HCT116 (cell line): ENCODE measurements at regions not wholly inside any gene's neighbourhood (a gene's known extent, or its start where the extent isn't known, plus 50 kb on each side); places are given as distances from the start of the nearest gene placed in this dataset.

Source experiments
- ATAC-seq: fragments of 200-7000 bp; cut with Tn5 transposase; 2 replicates; pipeline ENCODE4 v1.9.1; 2020; ENCODE audit warnings: mild to moderate bottlenecking, moderate library complexity
- BruUV-seq: library from RNA; stranded (reverse); fragments of 400-500 nt; replicated peaks from 2 replicates; lab custom pipeline; 2021; lab: Mats Ljungman, UMichigan
- CTCF ChIA-PET: fragments of 300-600 bp; sonication (Branson Sonifier 250); formaldehyde crosslinking; loops from one replicate; lab custom pipeline; 2021; ENCODE audit warnings: antibody characterized with exemption; lab: Charles Lee
- POLR2A ChIA-PET: fragments of 300-600, 350-600 bp; sonication (Branson Sonifier 250); formaldehyde crosslinking; loops from one replicate; lab custom pipeline; 2021; ENCODE audit warnings: antibody characterized with exemption; lab: Charles Lee
- RAD21 ChIA-PET, 2 experiments: fragments of 300-600 bp; sonication (Branson Sonifier 250); formaldehyde crosslinking; loops; one replicate each; lab custom pipeline; 2023; ENCODE audit warnings: low total read pairs in 2 of 2; ENCODE audit not compliant: uncharacterized antibody in 2 of 2, unreplicated experiment in 2 of 2, low non-redundant PET in 1 of 2; lab: Charles Lee
- DNase-seq: peaks from one replicate; pipeline ENCODE4 v3.0.0-alpha.2; 2010; ENCODE audit warnings: low read depth, low spot score
- H2AFZ ChIP-seq: fragments of 200-600 bp; shearing (Covaris generic), sonication (generic); 2 replicates; pipeline ENCODE4 v1.6.1; 2017; ENCODE audit warnings: low read depth, mixed run types, mixed read lengths, antibody characterized with exemption, low read length; ENCODE audit not compliant: poor library complexity, severe bottlenecking
- H3K27ac ChIP-seq: 2 replicates; pipeline ENCODE4 v1.5.1; 2012; ENCODE audit warnings: low read depth, low read length
- H3K27me3 ChIP-seq: fragments of 200-600 bp; sonication (generic); 2 replicates; pipeline ENCODE4 v1.6.1; 2016; ENCODE audit warnings: mixed run types, low read length, mixed read lengths; ENCODE audit not compliant: insufficient read depth
- H3K36me3 ChIP-seq, 2 experiments: fragments of 200-500 bp in 1 of 2; fragments of 200-600 bp in 1 of 2; sonication (Bioruptor generic) in 1 of 2; sonication (generic) in 1 of 2; 2 replicates each; pipeline versions ENCODE4 v1.5.1 to v1.6.1; 2014 to 2016; ENCODE audit warnings: low read length in 2 of 2, inconsistent platforms in 1 of 2, mixed read lengths in 1 of 2, mixed run types in 1 of 2; ENCODE audit not compliant: insufficient read depth in 2 of 2, control insufficient read depth in 1 of 2
- H3K4me1 ChIP-seq, 2 experiments: fragments of 200-600 bp in 1 of 2; sonication (generic) in 1 of 2; 2 replicates each; pipeline versions ENCODE4 v1.5.1 to v1.6.1; 2012 to 2017; ENCODE audit warnings: low read length in 2 of 2, inconsistent platforms in 1 of 2, mild to moderate bottlenecking in 1 of 2, mixed read lengths in 1 of 2, mixed run types in 1 of 2, moderate library complexity in 1 of 2; ENCODE audit not compliant: insufficient read depth in 2 of 2, control insufficient read depth in 1 of 2
- H3K4me2 ChIP-seq: fragments of 200-600 bp; sonication (generic); 2 replicates; pipeline ENCODE4 v1.6.1; 2017; ENCODE audit warnings: mixed run types, low read length, mixed read lengths
- H3K4me3 ChIP-seq, 2 experiments: fragments of 200-600 bp in 1 of 2; sonication (generic) in 1 of 2; replicated peaks in 1 of 2; 2 replicates each; pipeline ENCODE4 v1.5.1; 2011 to 2016; ENCODE audit warnings: low read length in 2 of 2, control low read depth in 1 of 2, low read depth in 1 of 2, mild to moderate bottlenecking in 1 of 2, mixed read lengths in 1 of 2, mixed run types in 1 of 2
- H3K79me2 ChIP-seq: fragments of 200-600 bp; sonication (generic); 2 replicates; pipeline ENCODE4 v1.6.1; 2017; ENCODE audit warnings: mild to moderate bottlenecking, mixed run types, low read length, moderate library complexity, mixed read lengths; ENCODE audit not compliant: insufficient read depth
- H3K9ac ChIP-seq: fragments of 200-600 bp; sonication (generic); 2 replicates; pipeline ENCODE4 v1.6.1; 2016; ENCODE audit warnings: low read length, mixed read lengths
- H3K9me2 ChIP-seq: fragments of 200-600 bp; sonication (generic), shearing (Covaris generic); 2 replicates; pipeline ENCODE4 v1.6.1; 2017; ENCODE audit warnings: mixed run types, mild to moderate bottlenecking, moderate library complexity; ENCODE audit not compliant: insufficient read depth
- H3K9me3 ChIP-seq, 2 experiments: fragments of 200-500 bp in 1 of 2; fragments of 200-600 bp in 1 of 2; sonication (Bioruptor generic) in 1 of 2; sonication (generic) in 1 of 2; 2 replicates each; pipeline ENCODE4 v1.6.1; 2014 to 2017; ENCODE audit warnings: low read length in 2 of 2, mixed read lengths in 2 of 2, inconsistent platforms in 1 of 2, low read depth in 1 of 2, mild to moderate bottlenecking in 1 of 2, mixed run types in 1 of 2, moderate library complexity in 1 of 2; ENCODE audit not compliant: control insufficient read depth in 1 of 2, insufficient read depth in 1 of 2
- H4K20me1 ChIP-seq: fragments of 200-600 bp; sonication (generic), shearing (Covaris generic); 2 replicates; pipeline ENCODE4 v1.6.1; 2017; ENCODE audit warnings: mixed run types, mild to moderate bottlenecking, moderate library complexity; ENCODE audit not compliant: insufficient read depth
- CBX3 ChIP-seq: IDR thresholded peaks from 2 replicates; pipeline ENCODE4 v1.6.1; 2012; ENCODE audit warnings: low read depth
- CEBPB ChIP-seq: IDR thresholded peaks from 2 replicates; pipeline ENCODE4 v1.6.1; 2012; ENCODE audit warnings: low read depth
- EGR1 ChIP-seq: IDR thresholded peaks from 2 replicates; pipeline ENCODE4 v1.6.1; 2012; ENCODE audit warnings: low read depth
- ELF1 ChIP-seq: IDR thresholded peaks from 2 replicates; pipeline ENCODE4 v1.6.1; 2012; ENCODE audit warnings: low read depth, borderline replicate concordance
- EZH2 ChIP-seq: fragments of 200-600 bp; sonication (generic); IDR thresholded peaks from 2 replicates; pipeline ENCODE4 v1.6.1; 2017; ENCODE audit warnings: antibody characterized with exemption, mixed run types
- FOSL1 ChIP-seq: IDR thresholded peaks from 2 replicates; pipeline ENCODE4 v1.6.1; 2012; ENCODE audit warnings: low read depth
- JUND ChIP-seq: IDR thresholded peaks from 2 replicates; pipeline ENCODE4 v1.6.1; 2012
- POLR2A ChIP-seq: IDR thresholded peaks from 2 replicates; pipeline ENCODE4 v1.7.0; 2011; ENCODE audit warnings: borderline replicate concordance; ENCODE audit not compliant: insufficient read depth, insufficient read length; ENCODE audit errors: extremely low read depth
- POLR2AphosphoS5 ChIP-seq: IDR thresholded peaks from 2 replicates; pipeline ENCODE4 v1.6.1; 2011; ENCODE audit warnings: mild to moderate bottlenecking, low read depth, low read length, moderate library complexity
- RAD21 ChIP-seq: IDR thresholded peaks from 2 replicates; pipeline ENCODE4 v1.6.1; 2012; ENCODE audit warnings: low read depth, mild to moderate bottlenecking
- SIN3A ChIP-seq: IDR thresholded peaks from 2 replicates; pipeline ENCODE4 v1.6.1; 2012; ENCODE audit warnings: low read depth
- SP1 ChIP-seq: IDR thresholded peaks from 2 replicates; pipeline ENCODE4 v1.6.1; 2012; ENCODE audit warnings: low read depth
- SRF ChIP-seq: IDR thresholded peaks from 2 replicates; pipeline ENCODE4 v1.6.1; 2012; ENCODE audit warnings: low read depth
- TCF7L2 ChIP-seq: IDR thresholded peaks from 2 replicates; pipeline ENCODE4 v1.7.0; 2011; ENCODE audit warnings: borderline replicate concordance, inconsistent platforms; ENCODE audit not compliant: insufficient read depth, insufficient read length; ENCODE audit errors: extremely low read depth
- YY1 ChIP-seq: IDR thresholded peaks from 2 replicates; pipeline ENCODE4 v1.6.1; 2011; ENCODE audit warnings: low read length, low read depth, moderate library complexity, mild to moderate bottlenecking; ENCODE audit not compliant: insufficient replicate concordance; ENCODE audit errors: extremely low read depth
- ZFX ChIP-seq: fragments of 450-650 bp; IDR thresholded peaks from 2 replicates; pipeline ENCODE4 v1.6.1; 2017
- ZNF274 ChIP-seq: fragments of 200-500 bp; sonication (Bioruptor generic); IDR thresholded peaks from 2 replicates; pipeline ENCODE4 v1.6.1; 2014; ENCODE audit warnings: mild to moderate bottlenecking, low read depth, low read length, inconsistent platforms
- intact Hi-C: fragments of 100-400 bp; cut with micrococcal nuclease; formaldehyde crosslinking; loops from 2 replicates; pipeline ENCODE4 v1.10.0; 2022
- TF ChIP-seq, protein P1 (sequence below), 3 experiments: fragments of 200-600 bp in 1 of 3; sonication (generic) in 1 of 3; IDR thresholded peaks in 2 of 3; conservative IDR thresholded peaks in 1 of 3; 2 replicates each; pipeline ENCODE4 v1.5.1; 2012 to 2017; ENCODE audit warnings: low read depth in 2 of 3, low read length in 2 of 3, antibody characterized with exemption in 1 of 3, borderline replicate concordance in 1 of 3, control low read depth in 1 of 3, mild to moderate bottlenecking in 1 of 3, mixed read lengths in 1 of 3, mixed run types in 1 of 3, moderate library complexity in 1 of 3; ENCODE audit not compliant: insufficient read depth in 1 of 3
- TF ChIP-seq, protein P2 (sequence below): IDR thresholded peaks from 2 replicates; pipeline ENCODE4 v1.6.1; 2012
- TF ChIP-seq, protein P3 (sequence below): IDR thresholded peaks from 2 replicates; pipeline ENCODE4 v1.6.1; 2012

- TF ChIP-seq, protein P1, sequence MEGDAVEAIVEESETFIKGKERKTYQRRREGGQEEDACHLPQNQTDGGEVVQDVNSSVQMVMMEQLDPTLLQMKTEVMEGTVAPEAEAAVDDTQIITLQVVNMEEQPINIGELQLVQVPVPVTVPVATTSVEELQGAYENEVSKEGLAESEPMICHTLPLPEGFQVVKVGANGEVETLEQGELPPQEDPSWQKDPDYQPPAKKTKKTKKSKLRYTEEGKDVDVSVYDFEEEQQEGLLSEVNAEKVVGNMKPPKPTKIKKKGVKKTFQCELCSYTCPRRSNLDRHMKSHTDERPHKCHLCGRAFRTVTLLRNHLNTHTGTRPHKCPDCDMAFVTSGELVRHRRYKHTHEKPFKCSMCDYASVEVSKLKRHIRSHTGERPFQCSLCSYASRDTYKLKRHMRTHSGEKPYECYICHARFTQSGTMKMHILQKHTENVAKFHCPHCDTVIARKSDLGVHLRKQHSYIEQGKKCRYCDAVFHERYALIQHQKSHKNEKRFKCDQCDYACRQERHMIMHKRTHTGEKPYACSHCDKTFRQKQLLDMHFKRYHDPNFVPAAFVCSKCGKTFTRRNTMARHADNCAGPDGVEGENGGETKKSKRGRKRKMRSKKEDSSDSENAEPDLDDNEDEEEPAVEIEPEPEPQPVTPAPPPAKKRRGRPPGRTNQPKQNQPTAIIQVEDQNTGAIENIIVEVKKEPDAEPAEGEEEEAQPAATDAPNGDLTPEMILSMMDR (IDR thresholded peaks at IDR 0.05 in 2 of 3, conservative IDR thresholded peaks at IDR 0.05 in 1 of 3; ENCODE audit: borderline replicate concordance in 1 of 3, insufficient read depth in 1 of 3, low read depth in 2 of 3, low read length in 2 of 3), result no peak
- TF ChIP-seq ZFX (no peak), EGR1 (no peak), EZH2 (no peak), JUND (no peak)
Observed at GRCh38 chr5:14004598-14005394, 60.3 kb upstream of the DNAH5 start (continued).

DNA sequence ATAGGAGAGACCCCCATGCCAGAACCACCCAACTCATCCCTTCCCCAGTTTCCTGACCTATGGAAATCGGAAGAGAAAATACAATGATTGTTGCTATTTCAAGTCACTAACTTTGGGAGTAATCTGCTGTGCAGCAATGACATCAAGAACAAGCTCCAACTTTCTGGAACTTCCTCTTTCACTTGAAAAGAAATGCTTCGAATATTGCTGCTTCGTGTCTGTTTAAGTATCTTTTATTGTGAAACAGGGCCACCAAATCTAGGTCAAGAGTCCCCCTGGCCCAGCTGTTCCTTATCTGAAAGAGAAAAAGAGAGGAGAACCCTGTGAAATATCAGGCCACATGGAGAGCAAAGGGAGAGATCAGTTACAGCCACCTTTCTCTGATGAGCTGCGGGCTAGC is 59.4 kb upstream of the DNAH5 start:
- Histone ChIP-seq H3K27me3 (no peaks in the 10 kb centered on the region), H3K9me2 (no peaks in the 10 kb centered on the region), H4K20me1 (no peaks in the 10 kb centered on the region), H3K27ac (no peak overlapping the region), H3K79me2 (no peaks in the 10 kb centered on the region), H2AFZ (no peak overlapping the region), H3K4me1 (no peaks in the 10 kb centered on the region), H3K9me3 (no peaks in the 10 kb centered on the region), H3K4me2 (no peak overlapping the region), H3K9ac (no peak overlapping the region), H3K36me3 (no peaks in the 10 kb centered on the region), H3K4me3 (no peak overlapping the region)
- no peak for DNase-seq
- no peak for TF ChIP-seq RAD21
- TF ChIP-seq EGR1, result no peak
- no peak for TF ChIP-seq SP1
- no peak for TF ChIP-seq SIN3A
- no peak for TF ChIP-seq YY1
- TF ChIP-seq CEBPB, result no peak
- no peak for TF ChIP-seq POLR2A
- no peak for TF ChIP-seq FOSL1
- no peak for TF ChIP-seq ZFX
- no peak for TF ChIP-seq TCF7L2
- TF ChIP-seq, protein P2, sequence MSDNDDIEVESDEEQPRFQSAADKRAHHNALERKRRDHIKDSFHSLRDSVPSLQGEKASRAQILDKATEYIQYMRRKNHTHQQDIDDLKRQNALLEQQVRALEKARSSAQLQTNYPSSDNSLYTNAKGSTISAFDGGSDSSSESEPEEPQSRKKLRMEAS, result no peak
- TF ChIP-seq, protein P1 (IDR thresholded peaks at IDR 0.05 in 2 of 3, conservative IDR thresholded peaks at IDR 0.05 in 1 of 3; ENCODE audit: borderline replicate concordance in 1 of 3, insufficient read depth in 1 of 3, low read depth in 2 of 3, low read length in 2 of 3), result no peak
- TF ChIP-seq, protein P3, sequence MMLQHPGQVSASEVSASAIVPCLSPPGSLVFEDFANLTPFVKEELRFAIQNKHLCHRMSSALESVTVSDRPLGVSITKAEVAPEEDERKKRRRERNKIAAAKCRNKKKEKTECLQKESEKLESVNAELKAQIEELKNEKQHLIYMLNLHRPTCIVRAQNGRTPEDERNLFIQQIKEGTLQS, result no peak
- no peak for TF ChIP-seq POLR2AphosphoS5
- no peak for TF ChIP-seq CBX3
- no peak for TF ChIP-seq ZNF274
- TF ChIP-seq JUND, result no peak
- TF ChIP-seq SRF, result no peak
- TF ChIP-seq ELF1, result no peak
- RAD21 ChIA-PET, result no interaction called here
- no TSS peak for BruUV-seq
- no peak for ATAC-seq
- CTCF ChIA-PET, result no interaction called here
- intact Hi-C loops, result no loop called here
- POLR2A ChIA-PET, result no interaction called here
